ENCODE measurements at regions not wholly inside any gene's neighbourhood (a gene's known extent, or its start where the extent isn't known, plus 50 kb on each side); places are given as distances from the start of the nearest gene placed in this dataset.

GRCh38 chr10:128567551-128567950 lies 441.3 kb upstream of the MKI67 start:
- TF ChIP-seq CTCF (IDR thresholded peaks at IDR 0.05) (no peak), POLR2A (IDR thresholded peaks at IDR 0.05) (no peak)
